ENCODE measurements at regions not wholly inside any gene's neighbourhood (a gene's known extent, or its start where the extent isn't known, plus 50 kb on each side); places are given as distances from the start of the nearest gene placed in this dataset.
A peak's percentile ranks its signal among the peaks of the same experiment; 100 is the strongest.
"Not testable (repeated sequence)": the region's sequence is repeated elsewhere in the genome, so short reads cannot be mapped to it uniquely, and the experiment has no call there.

- peak; percentile 86 for ATAC-seq
- no peak for TF ChIP-seq SNAI2 (CRISPR knock-in tag; IDR thresholded peaks at IDR 0.05)
- no peak for TF ChIP-seq PATZ1 (CRISPR knock-in tag; IDR thresholded peaks at IDR 0.05; ENCODE audit: borderline replicate concordance)
- no peak for TF ChIP-seq RARB (CRISPR knock-in tag; IDR thresholded peaks at IDR 0.05)
- TF ChIP-seq ARNTL (CRISPR knock-in tag; IDR thresholded peaks at IDR 0.05; ENCODE audit: borderline replicate concordance, low read depth): no peak
Observed at GRCh38 chrX:152537373-152537772, 86.3 kb upstream of the GABRA3 start.

DNA sequence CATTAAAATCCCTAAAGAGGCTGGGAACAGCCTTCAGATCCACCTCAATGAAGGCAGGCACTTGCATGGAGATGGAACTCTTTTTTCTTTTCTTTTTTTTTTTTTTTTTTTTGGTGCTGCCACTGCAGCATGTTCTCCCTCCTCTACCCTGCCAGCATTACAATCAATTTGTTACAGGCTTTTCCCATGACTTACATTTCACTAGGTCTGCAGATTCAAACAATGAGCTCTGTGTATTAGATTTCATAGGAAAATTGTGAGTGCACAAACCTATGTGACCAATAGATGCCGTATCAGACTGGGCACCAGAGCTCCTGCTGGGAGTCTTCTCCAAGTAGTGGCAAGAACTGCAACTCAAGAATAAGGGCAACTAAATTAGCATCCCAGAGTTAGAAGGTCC lies 63.8 kb upstream of the GABRQ start:
- TF ChIP-seq ISL1 (CRISPR knock-in tag; IDR thresholded peaks at IDR 0.05) (no peak), SNAI2 (CRISPR knock-in tag; IDR thresholded peaks at IDR 0.05) (no peak), RARB (CRISPR knock-in tag; IDR thresholded peaks at IDR 0.05) (no peak), ZC3H10 (CRISPR knock-in tag; IDR thresholded peaks at IDR 0.05) (no peak), GLIS3 (CRISPR knock-in tag; IDR thresholded peaks at IDR 0.05) (no peak), ZNF565 (CRISPR knock-in tag; conservative IDR thresholded peaks at IDR 0.05; ENCODE audit: low read depth) (no peak), TCF4 (CRISPR knock-in tag; IDR thresholded peaks at IDR 0.05; ENCODE audit: borderline replicate concordance) (no peak), ZNF70 (CRISPR knock-in tag; IDR thresholded peaks at IDR 0.05) (no peak)
- ATAC-seq: no peak

DNA sequence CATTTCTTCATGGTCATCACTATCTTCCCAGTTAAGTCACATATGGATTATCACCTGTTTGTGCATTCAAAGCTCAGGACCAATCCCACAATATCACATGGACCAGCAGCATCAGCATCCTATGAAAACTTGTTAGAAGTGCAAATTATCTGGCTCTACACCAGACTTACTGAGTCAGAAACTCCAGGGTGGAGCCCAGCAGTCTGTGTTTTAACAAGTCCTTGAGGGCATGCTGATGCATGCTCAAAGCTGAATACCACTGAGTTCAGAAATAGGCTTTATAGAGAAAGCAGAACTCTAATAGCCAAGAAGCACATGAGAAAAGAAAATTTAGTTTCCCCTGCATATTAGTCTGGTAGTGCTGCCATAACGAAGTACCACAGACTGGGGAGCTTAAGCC lies 62.4 kb upstream of the GABRQ start:
- no peak for ATAC-seq
- TF ChIP-seq, protein P1, sequence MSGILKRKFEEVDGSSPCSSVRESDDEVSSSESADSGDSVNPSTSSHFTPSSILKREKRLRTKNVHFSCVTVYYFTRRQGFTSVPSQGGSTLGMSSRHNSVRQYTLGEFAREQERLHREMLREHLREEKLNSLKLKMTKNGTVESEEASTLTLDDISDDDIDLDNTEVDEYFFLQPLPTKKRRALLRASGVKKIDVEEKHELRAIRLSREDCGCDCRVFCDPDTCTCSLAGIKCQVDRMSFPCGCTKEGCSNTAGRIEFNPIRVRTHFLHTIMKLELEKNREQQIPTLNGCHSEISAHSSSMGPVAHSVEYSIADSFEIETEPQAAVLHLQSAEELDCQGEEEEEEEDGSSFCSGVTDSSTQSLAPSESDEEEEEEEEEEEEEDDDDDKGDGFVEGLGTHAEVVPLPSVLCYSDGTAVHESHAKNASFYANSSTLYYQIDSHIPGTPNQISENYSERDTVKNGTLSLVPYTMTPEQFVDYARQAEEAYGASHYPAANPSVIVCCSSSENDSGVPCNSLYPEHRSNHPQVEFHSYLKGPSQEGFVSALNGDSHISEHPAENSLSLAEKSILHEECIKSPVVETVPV (CRISPR knock-in tag; IDR thresholded peaks at IDR 0.05): no peak
- TF ChIP-seq OSR1 (CRISPR knock-in tag; IDR thresholded peaks at IDR 0.05): no peak
- TF ChIP-seq ESRRG (CRISPR knock-in tag; IDR thresholded peaks at IDR 0.05): no peak
- TF ChIP-seq CSDC2 (CRISPR knock-in tag; IDR thresholded peaks at IDR 0.05): no peak
- TF ChIP-seq ZC3H10 (CRISPR knock-in tag; IDR thresholded peaks at IDR 0.05): no peak
- TF ChIP-seq ARNTL (CRISPR knock-in tag; IDR thresholded peaks at IDR 0.05; ENCODE audit: borderline replicate concordance, low read depth): no peak
- TF ChIP-seq ZNF565 (CRISPR knock-in tag; conservative IDR thresholded peaks at IDR 0.05; ENCODE audit: low read depth): no peak
- no peak for TF ChIP-seq PATZ1 (CRISPR knock-in tag; IDR thresholded peaks at IDR 0.05; ENCODE audit: borderline replicate concordance)
- TF ChIP-seq GLIS3 (CRISPR knock-in tag; IDR thresholded peaks at IDR 0.05): no peak
- TF ChIP-seq TOX (CRISPR knock-in tag; IDR thresholded peaks at IDR 0.05; ENCODE audit: borderline replicate concordance): no peak
- TF ChIP-seq SNAI2 (CRISPR knock-in tag; IDR thresholded peaks at IDR 0.05): no peak
- no peak for TF ChIP-seq ISL1 (CRISPR knock-in tag; IDR thresholded peaks at IDR 0.05)
- no peak for TF ChIP-seq BACH2 (CRISPR knock-in tag; IDR thresholded peaks at IDR 0.05; ENCODE audit: borderline replicate concordance)
- no peak for TF ChIP-seq RARB (CRISPR knock-in tag; IDR thresholded peaks at IDR 0.05)
- TF ChIP-seq TCF4 (CRISPR knock-in tag; IDR thresholded peaks at IDR 0.05; ENCODE audit: borderline replicate concordance): no peak
- TF ChIP-seq ZFP3 (CRISPR knock-in tag; IDR thresholded peaks at IDR 0.05): no peak
- TF ChIP-seq ZNF8 (CRISPR knock-in tag; IDR thresholded peaks at IDR 0.05): no peak

DNA sequence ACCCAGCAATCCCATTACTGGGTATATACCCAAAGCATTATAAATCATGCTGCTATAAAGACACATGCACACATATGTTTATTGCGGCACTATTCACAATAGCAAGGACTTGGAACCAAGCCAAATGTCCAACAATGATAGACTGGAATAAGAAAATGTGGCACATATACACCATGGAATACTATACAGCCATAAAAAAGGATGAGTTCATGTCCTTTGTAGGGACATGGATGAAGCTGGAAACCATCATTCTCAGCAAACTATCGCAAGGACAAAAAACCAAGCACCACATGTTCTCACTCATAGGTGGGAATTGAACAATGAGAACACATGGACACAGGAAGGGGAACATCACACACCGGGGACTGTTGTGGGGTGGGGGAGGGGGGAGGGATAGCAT lies 50.2 kb upstream of the GABRQ start:
- not testable (repeated sequence) for ATAC-seq

Measured in SK-N-SH treated with all-trans-retinoic acid at 6 μM for 48 hours (cell line).